ENCODE measurements at regions not wholly inside any gene's neighbourhood (a gene's known extent, or its start where the extent isn't known, plus 50 kb on each side); places are given as distances from the start of the nearest gene placed in this dataset.

GRCh38 chr20:53688085-53688484 lies 94.4 kb upstream of the ZNF217 start:
- TF ChIP-seq ZNF274 (IDR thresholded peaks at IDR 0.05; ENCODE audit: low read depth, low read length) (no peak), YY1 (IDR thresholded peaks at IDR 0.05; ENCODE audit: insufficient read depth, insufficient read length) (no peak), SUZ12 (IDR thresholded peaks at IDR 0.05; ENCODE audit: extremely low read depth, insufficient read depth, insufficient read length) (no peak)
- Histone ChIP-seq H3K9ac (ENCODE audit: insufficient read length, low read depth) (no peak overlapping the region), H3K27me3 (ENCODE audit: insufficient read depth, insufficient read length) (no peaks in the 10 kb centered on the region), H3K36me3 (ENCODE audit: insufficient read depth, insufficient read length, low read length) (no peaks in the 10 kb centered on the region), H3K4me1 (ENCODE audit: insufficient read depth, insufficient read length) (peaks cover 3% of the 10 kb centered on the region), H3K9me3 (ENCODE audit: insufficient read depth, low read length) (no peaks in the 10 kb centered on the region), H3K4me3 (ENCODE audit: insufficient read length, low read depth) (no peak overlapping the region)
- no peak for DNase-seq (ENCODE audit: low read depth, low spot score)

GRCh38 chr20:53685070-53685595 lies 91.5 kb upstream of the ZNF217 start:
- H3K27me3 ChIP-seq (ENCODE audit: insufficient read depth, insufficient read length): no peaks in the 10 kb centered on the region
- DNase-seq (ENCODE audit: low read depth, low spot score): no peak
- no peaks in the 10 kb centered on the region for H3K9me3 ChIP-seq (ENCODE audit: insufficient read depth, low read length)
- no peak overlapping the region for H3K4me3 ChIP-seq (ENCODE audit: insufficient read length, low read depth)
- TF ChIP-seq SUZ12 (IDR thresholded peaks at IDR 0.05; ENCODE audit: extremely low read depth, insufficient read depth, insufficient read length) (no peak), YY1 (IDR thresholded peaks at IDR 0.05; ENCODE audit: insufficient read depth, insufficient read length) (no peak), ZNF274 (IDR thresholded peaks at IDR 0.05; ENCODE audit: low read depth, low read length) (no peak)
- H3K4me1 ChIP-seq (ENCODE audit: insufficient read depth, insufficient read length): peaks cover 3% of the 10 kb centered on the region
- no peaks in the 10 kb centered on the region for H3K36me3 ChIP-seq (ENCODE audit: insufficient read depth, insufficient read length, low read length)
- H3K9ac ChIP-seq (ENCODE audit: insufficient read length, low read depth): no peak overlapping the region

GRCh38 chr20:53683506-53683905 lies 89.9 kb upstream of the ZNF217 start:
- DNase-seq (ENCODE audit: low read depth, low spot score): no peak
- Histone ChIP-seq H3K27me3 (ENCODE audit: insufficient read depth, insufficient read length) (no peaks in the 10 kb centered on the region), H3K9me3 (ENCODE audit: insufficient read depth, low read length) (no peaks in the 10 kb centered on the region), H3K36me3 (ENCODE audit: insufficient read depth, insufficient read length, low read length) (no peaks in the 10 kb centered on the region), H3K4me1 (ENCODE audit: insufficient read depth, insufficient read length) (peaks cover 3% of the 10 kb centered on the region), H3K9ac (ENCODE audit: insufficient read length, low read depth) (no peak overlapping the region), H3K4me3 (ENCODE audit: insufficient read length, low read depth) (no peak overlapping the region)
- TF ChIP-seq YY1 (IDR thresholded peaks at IDR 0.05; ENCODE audit: insufficient read depth, insufficient read length) (no peak), SUZ12 (IDR thresholded peaks at IDR 0.05; ENCODE audit: extremely low read depth, insufficient read depth, insufficient read length) (no peak)

- Histone ChIP-seq H3K4me3 (ENCODE audit: insufficient read length, low read depth) (no peak overlapping the region), H3K9ac (ENCODE audit: insufficient read length, low read depth) (no peak overlapping the region), H3K27me3 (ENCODE audit: insufficient read depth, insufficient read length) (no peaks in the 10 kb centered on the region), H3K4me1 (ENCODE audit: insufficient read depth, insufficient read length) (peaks cover 3% of the 10 kb centered on the region), H3K36me3 (ENCODE audit: insufficient read depth, insufficient read length, low read length) (no peaks in the 10 kb centered on the region), H3K9me3 (ENCODE audit: insufficient read depth, low read length) (no peaks in the 10 kb centered on the region)
- no peak for DNase-seq (ENCODE audit: low read depth, low spot score)
- TF ChIP-seq YY1 (IDR thresholded peaks at IDR 0.05; ENCODE audit: insufficient read depth, insufficient read length): no peak
These were observed 87.9 kb upstream of the ZNF217 start for GRCh38 chr20:53681352-53682212.

- H3K9ac ChIP-seq (ENCODE audit: insufficient read length, low read depth): no peak overlapping the region
- H3K4me3 ChIP-seq (ENCODE audit: insufficient read length, low read depth): no peak overlapping the region
- H3K9me3 ChIP-seq (ENCODE audit: insufficient read depth, low read length): no peaks in the 10 kb centered on the region
- no peaks in the 10 kb centered on the region for H3K27me3 ChIP-seq (ENCODE audit: insufficient read depth, insufficient read length)
- TF ChIP-seq ZNF274 (IDR thresholded peaks at IDR 0.05; ENCODE audit: low read depth, low read length): no peak
- no peak for TF ChIP-seq SUZ12 (IDR thresholded peaks at IDR 0.05; ENCODE audit: extremely low read depth, insufficient read depth, insufficient read length)
- no peak for TF ChIP-seq YY1 (IDR thresholded peaks at IDR 0.05; ENCODE audit: insufficient read depth, insufficient read length)
- no peak for DNase-seq (ENCODE audit: low read depth, low spot score)
- H3K4me1 ChIP-seq (ENCODE audit: insufficient read depth, insufficient read length): no peaks in the 10 kb centered on the region
- H3K36me3 ChIP-seq (ENCODE audit: insufficient read depth, insufficient read length, low read length): no peaks in the 10 kb centered on the region
These were observed 86.1 kb upstream of the ZNF217 start for GRCh38 chr20:53679597-53680309.

- Histone ChIP-seq H3K9ac (ENCODE audit: insufficient read length, low read depth) (no peak overlapping the region), H3K36me3 (ENCODE audit: insufficient read depth, insufficient read length, low read length) (no peaks in the 10 kb centered on the region), H3K4me1 (ENCODE audit: insufficient read depth, insufficient read length) (no peaks in the 10 kb centered on the region), H3K9me3 (ENCODE audit: insufficient read depth, low read length) (no peaks in the 10 kb centered on the region), H3K27me3 (ENCODE audit: insufficient read depth, insufficient read length) (no peaks in the 10 kb centered on the region), H3K4me3 (ENCODE audit: insufficient read length, low read depth) (no peak overlapping the region)
- TF ChIP-seq YY1 (IDR thresholded peaks at IDR 0.05; ENCODE audit: insufficient read depth, insufficient read length): no peak
- no peak for TF ChIP-seq ZNF274 (IDR thresholded peaks at IDR 0.05; ENCODE audit: low read depth, low read length)
- TF ChIP-seq SUZ12 (IDR thresholded peaks at IDR 0.05; ENCODE audit: extremely low read depth, insufficient read depth, insufficient read length): no peak
- no peak for DNase-seq (ENCODE audit: low read depth, low spot score)
These were observed 85.5 kb upstream of the ZNF217 start for GRCh38 chr20:53678990-53679596.
